ENCODE measurements at regions not wholly inside any gene's neighbourhood (a gene's known extent, or its start where the extent isn't known, plus 50 kb on each side); places are given as distances from the start of the nearest gene placed in this dataset.
A peak's percentile ranks its signal among the peaks of the same experiment; 100 is the strongest.

GRCh38 chr9:100673249-100673648 is 95.4 kb downstream of the CAVIN4 start:
- H3K36me3 Mint-ChIP-seq, result no peaks in the 10 kb centered on the region
- POLR2A ChIA-PET, result no interaction called here

GRCh38 chr9:100674419-100675122 is 96.7 kb downstream of the CAVIN4 start:
- intact Hi-C loops (cut with micrococcal nuclease), result no loop called here
- DNase-seq, result no peak
- ChIA-PET CTCF (no interaction called here), POLR2A (no interaction called here)
- no peak overlapping the region for H3K27ac Mint-ChIP-seq
- no peaks in the 10 kb centered on the region for H3K4me1 Mint-ChIP-seq (ENCODE audit: low read depth)
- H3K36me3 Mint-ChIP-seq, result no peaks in the 10 kb centered on the region
- no peak overlapping the region for H3K4me3 Mint-ChIP-seq
- H3K9me3 Mint-ChIP-seq, result no peaks in the 10 kb centered on the region
- peaks cover 1% of the 10 kb centered on the region for H3K27me3 Mint-ChIP-seq

More at GRCh38 chr9:100673249-100673648, 95.4 kb downstream of the CAVIN4 start:
- no peak for DNase-seq
- CTCF ChIA-PET, result interaction anchor here (0.9 kb wide), 1 partner anchor 11 kb away, joined by 4 read pairs; no protein-coding TSS in a partner anchor
- no peak overlapping the region for H3K4me3 Mint-ChIP-seq
- no peaks in the 10 kb centered on the region for H3K27me3 Mint-ChIP-seq
- H3K4me1 Mint-ChIP-seq (ENCODE audit: low read depth), result no peaks in the 10 kb centered on the region
- H3K9me3 Mint-ChIP-seq, result no peaks in the 10 kb centered on the region
- intact Hi-C loops (cut with micrococcal nuclease), result no loop called here
- H3K27ac Mint-ChIP-seq, result no peak overlapping the region

- no peak overlapping the region for H3K27ac Mint-ChIP-seq
- CTCF ChIA-PET, result interaction anchor here (0.6 to 0.7 kb wide), 2 partner anchors 78 to 238 kb away, joined by 3 to 4 read pairs; no protein-coding TSS in a partner anchor
- H3K4me3 Mint-ChIP-seq, result no peak overlapping the region
- peaks cover 3% of the 10 kb centered on the region for H3K27me3 Mint-ChIP-seq
- no peak for DNase-seq
- no peaks in the 10 kb centered on the region for H3K9me3 Mint-ChIP-seq
- no peaks in the 10 kb centered on the region for H3K4me1 Mint-ChIP-seq (ENCODE audit: low read depth)
- intact Hi-C loops (cut with micrococcal nuclease), result no loop called here
- POLR2A ChIA-PET, result interaction anchor here (0.6 kb wide), 1 partner anchor 174 kb away, joined by 6 read pairs; no protein-coding TSS in a partner anchor
- H3K36me3 Mint-ChIP-seq, result no peaks in the 10 kb centered on the region
These were observed 102.0 kb downstream of the CAVIN4 start for GRCh38 chr9:100679834-100680233.

GRCh38 chr9:100686420-100686819 is 108.5 kb downstream of the CAVIN4 start:
- Mint-ChIP-seq H3K4me1 (ENCODE audit: low read depth) (no peaks in the 10 kb centered on the region), H3K4me3 (no peak overlapping the region), H3K36me3 (no peaks in the 10 kb centered on the region), H3K27me3 (peaks cover 7% of the 10 kb centered on the region), H3K27ac (no peak overlapping the region), H3K9me3 (no peaks in the 10 kb centered on the region)
- POLR2A ChIA-PET, result interaction anchor here (0.7 kb wide), 1 partner anchor 574 kb away, joined by 3 read pairs; no protein-coding TSS in a partner anchor
- DNase-seq, result no peak
- intact Hi-C loops (cut with micrococcal nuclease), result no loop called here
- CTCF ChIA-PET, result no interaction called here

GRCh38 chr9:100689635-100690034 is 111.8 kb downstream of the CAVIN4 start:
- Mint-ChIP-seq H3K4me3 (no peak overlapping the region), H3K27ac (no peak overlapping the region), H3K36me3 (no peaks in the 10 kb centered on the region), H3K4me1 (ENCODE audit: low read depth) (no peaks in the 10 kb centered on the region), H3K27me3 (peaks cover 7% of the 10 kb centered on the region), H3K9me3 (no peaks in the 10 kb centered on the region)
- no peak for DNase-seq
- intact Hi-C loops (cut with micrococcal nuclease), result no loop called here
- CTCF ChIA-PET, result no interaction called here
- POLR2A ChIA-PET, result no interaction called here

- Mint-ChIP-seq H3K4me1 (ENCODE audit: low read depth) (no peaks in the 10 kb centered on the region), H3K27ac (no peak overlapping the region), H3K36me3 (no peaks in the 10 kb centered on the region), H3K4me3 (no peak overlapping the region), H3K27me3 (peaks cover 7% of the 10 kb centered on the region), H3K9me3 (no peaks in the 10 kb centered on the region)
- POLR2A ChIA-PET, result no interaction called here
- intact Hi-C loops (cut with micrococcal nuclease), result no loop called here
- CTCF ChIA-PET, result no interaction called here
- no peak for DNase-seq
These were observed 112.6 kb downstream of the CAVIN4 start for GRCh38 chr9:100690438-100690837.

GRCh38 chr9:100697339-100697738 is 119.5 kb downstream of the CAVIN4 start:
- no peaks in the 10 kb centered on the region for H3K9me3 Mint-ChIP-seq
- ChIA-PET POLR2A (no interaction called here), CTCF (interaction anchor here (0.9 kb wide), 1 partner anchor 17 kb away, joined by 4 read pairs; no protein-coding TSS in a partner anchor)
- H3K4me1 Mint-ChIP-seq (ENCODE audit: low read depth), result no peaks in the 10 kb centered on the region
- H3K27me3 Mint-ChIP-seq, result no peaks in the 10 kb centered on the region
- DNase-seq, result no peak
- intact Hi-C loops (cut with micrococcal nuclease), result no loop called here
- H3K4me3 Mint-ChIP-seq, result no peak overlapping the region
- no peaks in the 10 kb centered on the region for H3K36me3 Mint-ChIP-seq
- no peak overlapping the region for H3K27ac Mint-ChIP-seq

- ChIA-PET POLR2A (no interaction called here), CTCF (no interaction called here)
- no peak for DNase-seq
- H3K9me3 Mint-ChIP-seq, result no peaks in the 10 kb centered on the region
- H3K4me1 Mint-ChIP-seq (ENCODE audit: low read depth), result no peaks in the 10 kb centered on the region
- no peaks in the 10 kb centered on the region for H3K36me3 Mint-ChIP-seq
- no peaks in the 10 kb centered on the region for H3K27me3 Mint-ChIP-seq
- H3K4me3 Mint-ChIP-seq, result no peak overlapping the region
- intact Hi-C loops (cut with micrococcal nuclease), result no loop called here
- no peak overlapping the region for H3K27ac Mint-ChIP-seq
These were observed 121.1 kb downstream of the CAVIN4 start for GRCh38 chr9:100698945-100699344.

- Mint-ChIP-seq H3K9me3 (no peaks in the 10 kb centered on the region), H3K4me3 (no peak overlapping the region), H3K27ac (no peak overlapping the region), H3K36me3 (no peaks in the 10 kb centered on the region), H3K4me1 (ENCODE audit: low read depth) (no peaks in the 10 kb centered on the region), H3K27me3 (no peaks in the 10 kb centered on the region)
- POLR2A ChIA-PET, result no interaction called here
- no peak for DNase-seq
- intact Hi-C loops (cut with micrococcal nuclease), result loop anchor here (2.0 to 5.0 kb wide), 2 partner anchors 97 to 611 kb away; no protein-coding TSS in a partner anchor
- CTCF ChIA-PET, result interaction anchor here (0.9 kb wide), 1 partner anchor 612 kb away, joined by 3 read pairs; no protein-coding TSS in a partner anchor
These were observed 121.8 kb downstream of the CAVIN4 start for GRCh38 chr9:100699668-100700067.

- ChIA-PET POLR2A (no interaction called here), CTCF (interaction anchor here (2.2 kb wide), 1 partner anchor 611 kb away, joined by 9 read pairs; no protein-coding TSS in a partner anchor)
- H3K36me3 Mint-ChIP-seq, result no peaks in the 10 kb centered on the region
- no peak for DNase-seq
- no peak overlapping the region for H3K4me3 Mint-ChIP-seq
- intact Hi-C loops (cut with micrococcal nuclease), result loop anchor here (2.0 to 5.0 kb wide), 2 partner anchors 99 to 610 kb away; no protein-coding TSS in a partner anchor
- no peaks in the 10 kb centered on the region for H3K27me3 Mint-ChIP-seq
- H3K9me3 Mint-ChIP-seq, result no peaks in the 10 kb centered on the region
- H3K4me1 Mint-ChIP-seq (ENCODE audit: low read depth), result no peaks in the 10 kb centered on the region
- H3K27ac Mint-ChIP-seq, result no peak overlapping the region
These were observed 122.9 kb downstream of the CAVIN4 start for GRCh38 chr9:100700689-100701318.

GRCh38 chr9:100714372-100715099 is 136.7 kb downstream of the CAVIN4 start:
- no peak overlapping the region for H3K4me3 Mint-ChIP-seq
- H3K27ac Mint-ChIP-seq, result no peak overlapping the region
- peaks cover 2% of the 10 kb centered on the region for H3K9me3 Mint-ChIP-seq
- peaks cover 3% of the 10 kb centered on the region for H3K27me3 Mint-ChIP-seq
- H3K4me1 Mint-ChIP-seq (ENCODE audit: low read depth), result no peaks in the 10 kb centered on the region
- ChIA-PET CTCF (interaction anchor here (0.9 to 2.5 kb wide), 5 partner anchors 10 to 597 kb away, joined by 4 to 21 read pairs (median 4); no protein-coding TSS in a partner anchor), POLR2A (no interaction called here)
- H3K36me3 Mint-ChIP-seq, result no peaks in the 10 kb centered on the region
- intact Hi-C loops (cut with micrococcal nuclease), result loop anchor here (1.0 kb wide), 1 partner anchor 597 kb away; no protein-coding TSS in a partner anchor
- DNase-seq, result peak; percentile 59

- Mint-ChIP-seq H3K4me3 (no peak overlapping the region), H3K36me3 (no peaks in the 10 kb centered on the region), H3K9me3 (peaks cover 2% of the 10 kb centered on the region), H3K27me3 (peaks cover 3% of the 10 kb centered on the region), H3K4me1 (ENCODE audit: low read depth) (no peaks in the 10 kb centered on the region), H3K27ac (no peak overlapping the region)
- intact Hi-C loops (cut with micrococcal nuclease), result no loop called here
- no peak for DNase-seq
- POLR2A ChIA-PET, result no interaction called here
- CTCF ChIA-PET, result interaction anchor here (1.1 to 2.5 kb wide), 2 partner anchors 12 to 596 kb away, joined by 5 to 21 read pairs; no protein-coding TSS in a partner anchor
These were observed 137.2 kb downstream of the CAVIN4 start for GRCh38 chr9:100715100-100715380.
